ENCODE measurements at regions not wholly inside any gene's neighbourhood (a gene's known extent, or its start where the extent isn't known, plus 50 kb on each side); places are given as distances from the start of the nearest gene placed in this dataset.

DNA sequence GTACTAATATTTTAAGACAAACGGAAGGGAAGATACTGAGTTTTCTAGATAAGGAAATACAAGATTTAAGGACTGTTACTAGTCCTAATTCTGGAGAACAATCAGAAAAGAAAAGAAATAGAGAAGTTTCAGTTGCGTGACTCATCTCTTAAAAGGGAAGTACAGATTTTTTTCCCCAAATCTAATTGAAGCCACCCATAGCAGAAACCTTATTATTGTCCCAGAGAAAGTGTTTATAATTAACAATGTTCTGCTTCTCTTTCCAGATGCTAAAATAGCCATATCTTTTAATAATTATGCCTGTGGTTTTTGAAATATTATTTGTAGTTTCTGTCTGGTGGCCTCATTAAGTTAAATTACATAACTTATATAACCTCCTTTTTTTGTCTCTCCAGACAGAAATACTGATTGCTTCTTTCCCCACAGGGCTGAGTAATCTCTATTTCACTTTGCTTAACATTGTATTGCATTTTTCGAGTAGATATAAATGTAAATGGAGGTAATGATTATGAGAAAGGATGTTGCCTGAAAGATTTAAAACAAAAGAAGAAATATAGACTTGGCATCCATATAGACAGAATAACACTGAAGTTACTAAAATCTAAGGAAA, 240.7 kb upstream of the MBL2 start:
- TF ChIP-seq CBX2 (IDR thresholded peaks at IDR 0.05; ENCODE audit: borderline replicate concordance, low read depth) (no peak), CHD2 (IDR thresholded peaks at IDR 0.05; ENCODE audit: low read length, partially characterized antibody) (no peak), POLR2A (IDR thresholded peaks at IDR 0.05; ENCODE audit: low read length) (no peak)
- TF ChIP-seq, protein P1, sequence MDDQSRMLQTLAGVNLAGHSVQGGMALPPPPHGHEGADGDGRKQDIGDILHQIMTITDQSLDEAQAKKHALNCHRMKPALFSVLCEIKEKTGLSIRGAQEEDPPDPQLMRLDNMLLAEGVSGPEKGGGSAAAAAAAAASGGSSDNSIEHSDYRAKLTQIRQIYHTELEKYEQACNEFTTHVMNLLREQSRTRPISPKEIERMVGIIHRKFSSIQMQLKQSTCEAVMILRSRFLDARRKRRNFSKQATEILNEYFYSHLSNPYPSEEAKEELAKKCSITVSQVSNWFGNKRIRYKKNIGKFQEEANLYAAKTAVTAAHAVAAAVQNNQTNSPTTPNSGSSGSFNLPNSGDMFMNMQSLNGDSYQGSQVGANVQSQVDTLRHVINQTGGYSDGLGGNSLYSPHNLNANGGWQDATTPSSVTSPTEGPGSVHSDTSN (IDR thresholded peaks at IDR 0.05): no peak
- TF ChIP-seq, protein P2, sequence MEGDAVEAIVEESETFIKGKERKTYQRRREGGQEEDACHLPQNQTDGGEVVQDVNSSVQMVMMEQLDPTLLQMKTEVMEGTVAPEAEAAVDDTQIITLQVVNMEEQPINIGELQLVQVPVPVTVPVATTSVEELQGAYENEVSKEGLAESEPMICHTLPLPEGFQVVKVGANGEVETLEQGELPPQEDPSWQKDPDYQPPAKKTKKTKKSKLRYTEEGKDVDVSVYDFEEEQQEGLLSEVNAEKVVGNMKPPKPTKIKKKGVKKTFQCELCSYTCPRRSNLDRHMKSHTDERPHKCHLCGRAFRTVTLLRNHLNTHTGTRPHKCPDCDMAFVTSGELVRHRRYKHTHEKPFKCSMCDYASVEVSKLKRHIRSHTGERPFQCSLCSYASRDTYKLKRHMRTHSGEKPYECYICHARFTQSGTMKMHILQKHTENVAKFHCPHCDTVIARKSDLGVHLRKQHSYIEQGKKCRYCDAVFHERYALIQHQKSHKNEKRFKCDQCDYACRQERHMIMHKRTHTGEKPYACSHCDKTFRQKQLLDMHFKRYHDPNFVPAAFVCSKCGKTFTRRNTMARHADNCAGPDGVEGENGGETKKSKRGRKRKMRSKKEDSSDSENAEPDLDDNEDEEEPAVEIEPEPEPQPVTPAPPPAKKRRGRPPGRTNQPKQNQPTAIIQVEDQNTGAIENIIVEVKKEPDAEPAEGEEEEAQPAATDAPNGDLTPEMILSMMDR (IDR thresholded peaks at IDR 0.05): no peak
- TF ChIP-seq, protein P3, sequence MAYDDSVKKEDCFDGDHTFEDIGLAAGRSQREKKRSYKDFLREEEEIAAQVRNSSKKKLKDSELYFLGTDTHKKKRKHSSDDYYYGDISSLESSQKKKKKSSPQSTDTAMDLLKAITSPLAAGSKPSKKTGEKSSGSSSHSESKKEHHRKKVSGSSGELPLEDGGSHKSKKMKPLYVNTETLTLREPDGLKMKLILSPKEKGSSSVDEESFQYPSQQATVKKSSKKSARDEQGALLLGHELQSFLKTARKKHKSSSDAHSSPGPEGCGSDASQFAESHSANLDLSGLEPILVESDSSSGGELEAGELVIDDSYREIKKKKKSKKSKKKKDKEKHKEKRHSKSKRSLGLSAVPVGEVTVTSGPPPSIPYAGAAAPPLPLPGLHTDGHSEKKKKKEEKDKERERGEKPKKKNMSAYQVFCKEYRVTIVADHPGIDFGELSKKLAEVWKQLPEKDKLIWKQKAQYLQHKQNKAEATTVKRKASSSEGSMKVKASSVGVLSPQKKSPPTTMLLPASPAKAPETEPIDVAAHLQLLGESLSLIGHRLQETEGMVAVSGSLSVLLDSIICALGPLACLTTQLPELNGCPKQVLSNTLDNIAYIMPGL (CRISPR knock-in tag; IDR thresholded peaks at IDR 0.05; ENCODE audit: borderline replicate concordance): no peak

Data from A549 (cell line).